ENCODE measurements at regions not wholly inside any gene's neighbourhood (a gene's known extent, or its start where the extent isn't known, plus 50 kb on each side); places are given as distances from the start of the nearest gene placed in this dataset.

DNA sequence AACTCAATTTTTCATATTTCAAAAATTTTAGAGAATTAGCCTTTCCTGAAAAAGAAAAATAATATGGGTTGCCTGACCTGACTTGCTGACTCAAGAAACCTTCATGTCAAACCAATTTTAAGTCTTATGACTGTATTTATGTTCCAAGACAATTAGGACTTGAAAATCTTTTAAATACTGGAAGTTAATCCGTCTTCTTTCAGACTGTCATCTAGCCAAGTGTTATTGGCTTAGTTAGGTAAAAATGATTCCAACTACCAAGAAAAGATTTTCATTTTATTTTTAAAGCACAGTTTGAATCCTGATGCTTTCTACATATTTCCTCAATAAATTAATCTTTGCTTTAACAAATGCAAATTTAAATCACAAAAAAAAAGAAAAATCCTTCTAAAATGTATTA is 337.6 kb downstream of the SLITRK6 start:
- FAIRE-seq: no peak

DNA sequence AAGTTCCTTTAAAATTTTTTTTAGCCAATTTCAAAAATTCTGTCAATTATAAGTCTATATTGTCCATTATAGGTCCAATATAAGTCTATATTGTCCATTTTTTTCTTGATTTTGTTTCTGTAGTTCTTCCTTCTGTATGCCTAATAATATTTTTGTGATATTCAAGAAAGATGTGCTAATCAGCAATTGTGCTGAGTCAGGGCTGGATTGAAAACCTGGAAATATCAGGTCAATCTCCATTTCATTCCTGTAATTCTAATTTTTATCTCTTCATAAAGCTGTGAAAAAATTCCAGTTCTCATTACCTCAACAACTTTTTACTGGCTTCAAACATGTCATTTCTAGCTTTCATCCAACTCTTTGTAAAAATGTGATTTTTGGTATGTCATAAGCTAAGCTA is 353.7 kb downstream of the SLITRK6 start:
- no peak for FAIRE-seq

DNA sequence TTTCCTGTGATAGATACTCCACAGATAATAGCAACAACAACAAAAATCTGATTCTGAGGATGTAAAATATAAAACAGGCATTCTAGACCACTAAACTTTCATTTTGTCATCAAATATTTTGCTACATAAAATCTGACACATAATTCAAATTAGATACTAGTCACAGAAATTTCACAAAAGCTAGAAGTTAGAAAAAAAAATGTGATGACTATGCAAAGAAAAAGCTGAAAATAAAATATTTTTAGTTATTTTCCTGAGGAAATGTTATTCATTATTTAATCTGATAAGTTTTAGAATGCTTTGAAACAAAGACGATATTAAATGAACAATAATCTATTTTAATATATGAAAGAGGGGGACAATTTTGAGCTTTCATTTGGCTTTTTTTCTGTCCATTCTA is 357.2 kb downstream of the SLITRK6 start:
- no peak for FAIRE-seq

DNA sequence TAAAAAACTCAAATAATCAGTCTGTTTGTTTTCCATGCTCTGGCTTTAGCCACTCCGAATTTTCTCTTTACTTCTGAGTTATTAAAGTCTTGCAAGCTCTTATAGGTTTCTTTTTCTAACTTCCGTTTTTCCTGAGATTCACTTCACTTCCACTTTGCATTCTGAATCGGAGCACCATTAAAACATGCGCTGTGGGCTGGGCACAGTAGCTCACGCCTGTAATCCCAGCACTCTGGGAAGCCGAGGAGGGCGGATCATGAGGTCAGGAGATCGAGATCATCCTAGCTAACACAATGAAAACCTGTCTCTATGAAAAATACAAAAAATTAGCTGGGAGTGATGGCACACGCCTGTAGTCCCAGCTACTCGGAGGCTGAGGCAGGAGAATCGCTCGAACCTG is 357.9 kb downstream of the SLITRK6 start:
- no peak for FAIRE-seq

DNA sequence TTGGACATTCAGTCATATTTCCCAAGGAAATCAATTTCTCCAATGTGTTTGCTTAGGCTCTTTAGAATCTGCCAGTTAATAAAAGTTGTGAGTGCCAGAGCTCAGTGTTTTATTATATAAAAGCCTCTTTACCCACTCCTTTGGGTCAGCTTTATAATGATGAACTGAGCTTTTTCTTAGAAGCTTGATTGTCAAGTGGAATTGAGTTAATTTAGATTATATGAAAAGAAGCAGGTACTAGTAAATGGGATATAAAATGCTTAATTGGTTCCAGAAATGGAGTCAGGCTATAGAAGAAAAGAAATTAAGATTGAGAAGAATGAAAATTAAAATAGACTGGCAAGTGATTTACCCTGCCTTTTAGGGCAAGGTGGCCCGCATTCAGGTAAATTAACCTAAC is 363.2 kb downstream of the SLITRK6 start:
- no peak for FAIRE-seq

DNA sequence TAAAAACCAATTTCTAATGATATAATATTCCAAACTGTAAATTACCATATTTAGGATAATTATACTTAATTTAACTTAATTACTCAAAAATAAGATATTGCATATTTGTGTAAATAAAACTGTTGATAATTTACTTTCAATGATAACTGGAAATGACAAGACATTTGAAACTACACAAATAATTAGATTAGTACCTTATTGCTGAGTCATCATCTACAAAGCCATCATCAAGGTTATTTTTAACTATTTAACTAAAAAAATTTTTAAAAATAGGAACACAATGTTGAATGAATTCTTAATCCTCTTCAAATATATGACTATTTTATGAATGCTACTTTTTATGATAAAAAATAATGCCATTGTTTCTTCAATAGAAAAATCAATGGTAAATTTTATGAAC is 364.3 kb downstream of the SLITRK6 start:
- FAIRE-seq: peak; percentile 94

DNA sequence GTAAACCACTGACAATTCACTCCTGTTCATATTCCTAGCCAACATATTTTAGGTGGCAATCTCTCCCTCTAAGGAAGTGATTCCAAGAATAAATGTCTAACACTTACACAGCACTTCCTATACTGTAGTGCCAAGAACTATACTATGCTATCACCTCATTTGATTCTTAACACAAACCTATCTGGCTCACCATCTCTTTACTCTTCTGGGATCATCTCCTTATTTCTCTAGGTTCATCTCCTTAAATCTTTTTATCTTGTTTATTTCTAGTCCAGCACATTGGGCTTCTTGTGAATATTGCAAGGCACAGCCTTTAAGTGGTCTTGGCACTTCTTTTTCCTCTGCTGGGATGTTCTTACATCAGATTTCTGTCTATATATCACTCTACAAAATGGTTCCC is 366.3 kb downstream of the SLITRK6 start:
- no peak for FAIRE-seq

DNA sequence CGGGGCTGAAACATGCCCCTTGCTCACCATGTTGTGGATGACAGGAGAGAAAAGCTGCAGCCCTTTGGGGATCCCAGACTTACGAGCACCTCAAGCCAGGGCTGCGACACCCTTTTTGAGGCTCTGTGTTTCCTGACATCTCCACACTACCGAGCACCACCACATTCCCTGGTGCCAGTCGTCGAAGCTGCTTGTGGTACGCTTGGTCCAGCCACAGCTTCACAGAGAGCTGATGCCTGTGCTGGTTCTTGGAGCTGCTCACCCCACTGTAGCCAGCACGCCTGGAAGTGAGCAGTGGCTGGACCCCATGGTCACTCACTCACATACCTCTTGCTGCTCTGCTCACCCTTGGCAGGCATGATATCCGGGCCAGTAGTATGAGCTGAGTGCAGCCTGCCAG is 367.5 kb downstream of the SLITRK6 start:
- FAIRE-seq: no peak

DNA sequence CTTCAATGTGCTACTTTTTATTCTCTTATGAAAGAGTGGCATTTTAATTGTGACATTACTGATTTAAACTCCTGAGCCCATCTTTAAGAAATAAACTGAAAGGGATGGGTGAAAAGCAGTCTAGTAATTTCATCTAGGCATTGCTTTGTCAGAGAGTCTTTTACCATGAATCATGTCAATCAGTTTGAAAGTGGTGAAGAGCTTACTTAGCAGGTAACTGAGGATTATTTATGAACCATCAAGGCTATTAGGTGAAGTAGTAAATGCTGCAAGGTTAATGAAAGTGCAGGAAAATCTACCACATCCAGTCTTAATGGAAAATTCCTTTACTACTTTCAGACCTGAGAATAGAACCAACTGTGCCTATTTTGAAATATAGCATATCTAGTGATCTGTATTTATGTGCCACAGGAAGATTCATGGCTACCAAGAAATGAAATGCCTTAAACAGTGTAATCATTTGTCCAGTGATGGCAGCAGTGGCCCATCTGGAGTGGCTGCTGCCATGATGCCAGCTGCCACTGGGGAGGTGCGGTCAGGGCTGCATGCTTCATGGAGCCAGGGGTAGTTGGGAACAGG is 368.9 kb downstream of the SLITRK6 start:
- no peak for FAIRE-seq

DNA sequence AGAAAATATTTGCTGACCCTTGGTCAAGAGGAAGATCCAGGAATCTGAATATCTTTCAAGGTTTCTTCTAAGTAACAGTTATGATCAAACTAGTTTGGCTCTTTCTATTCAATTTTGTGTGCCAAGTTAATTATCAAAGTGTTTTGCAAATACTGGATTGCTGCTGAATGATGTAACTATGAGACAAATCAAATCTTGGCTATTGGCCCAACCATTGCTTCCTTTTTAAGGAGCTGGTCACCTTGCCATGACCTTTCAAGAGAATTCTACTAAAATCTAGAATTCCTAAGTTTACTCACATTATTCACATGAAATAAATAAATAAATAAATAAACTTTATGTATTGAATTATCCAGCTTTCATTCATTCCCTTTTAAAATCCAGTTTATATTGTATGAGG is 371.8 kb downstream of the SLITRK6 start:
- FAIRE-seq: no peak

DNA sequence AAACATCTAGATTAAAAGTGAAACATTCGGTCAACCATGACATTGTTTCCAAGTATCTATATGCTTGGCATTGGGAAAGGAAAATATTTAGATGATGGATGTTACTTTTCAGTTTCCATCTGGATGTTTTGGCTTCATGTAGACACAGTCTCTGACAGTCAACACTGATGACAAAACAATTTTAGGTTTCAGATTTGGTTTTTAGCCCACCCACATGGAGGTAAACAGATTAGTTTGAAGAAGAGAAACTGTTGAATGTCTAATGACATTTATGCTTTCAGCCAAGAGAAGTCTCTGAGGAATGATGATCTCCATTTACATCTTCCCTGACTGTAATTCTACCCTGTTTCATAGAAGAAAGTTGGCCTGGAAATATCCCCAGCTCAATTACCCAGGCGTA is 379.1 kb downstream of the SLITRK6 start:
- no peak for FAIRE-seq

DNA sequence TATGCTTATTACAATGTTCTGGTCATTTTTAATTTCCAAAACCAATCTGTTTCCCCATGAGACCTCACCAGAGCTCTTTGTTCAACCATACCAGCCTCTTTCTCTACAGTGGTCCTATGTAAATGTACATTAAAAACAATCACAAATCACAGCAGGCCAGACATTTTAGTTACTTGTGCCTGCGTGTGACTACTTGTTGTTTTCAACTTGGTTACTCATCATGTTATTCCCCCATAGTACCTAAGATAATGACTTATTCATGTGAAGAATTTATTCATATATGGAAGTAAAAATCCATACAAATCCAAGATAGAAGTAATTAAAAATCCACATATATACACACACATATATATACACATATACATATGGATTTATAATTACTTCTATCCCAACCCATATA is 379.6 kb downstream of the SLITRK6 start:
- no peak for FAIRE-seq

DNA sequence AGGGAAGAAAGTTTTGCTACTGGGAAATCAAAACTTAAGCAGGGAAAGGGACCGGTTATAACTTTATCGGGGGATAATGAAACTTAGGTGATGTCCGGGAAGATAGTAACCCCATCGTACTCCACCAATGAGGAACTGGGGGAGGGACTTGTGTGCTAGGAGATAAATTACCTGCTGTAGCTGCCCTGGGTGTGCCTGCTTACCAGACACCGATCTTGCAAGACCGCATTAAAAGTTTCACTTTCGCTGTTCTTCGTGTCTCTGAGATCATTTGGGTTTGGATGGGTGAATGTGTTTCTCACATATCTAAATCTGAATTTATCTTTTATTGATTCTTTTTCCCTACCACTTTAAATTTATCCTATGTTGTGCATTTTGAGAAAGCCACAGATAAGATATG is 381.4 kb downstream of the SLITRK6 start:
- FAIRE-seq: no peak

DNA sequence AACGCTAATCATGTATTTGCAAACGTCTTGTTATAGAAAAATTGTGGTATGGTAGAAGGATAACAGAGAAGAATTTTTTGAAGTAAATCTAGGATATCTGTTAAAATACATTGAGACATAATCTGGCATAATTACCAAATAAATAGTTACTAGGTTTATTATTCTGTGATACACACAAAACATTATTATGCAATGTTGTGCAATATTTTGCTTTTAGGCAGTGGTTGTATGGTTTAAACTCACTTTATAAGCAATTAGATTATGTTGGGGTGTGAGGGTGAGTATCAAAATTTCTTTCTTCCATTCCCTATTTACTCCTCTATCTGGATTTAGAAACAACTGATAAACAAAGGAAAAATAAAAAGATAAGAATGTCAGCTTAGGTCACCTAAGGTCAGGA is 385.6 kb downstream of the SLITRK6 start:
- FAIRE-seq: no peak

DNA sequence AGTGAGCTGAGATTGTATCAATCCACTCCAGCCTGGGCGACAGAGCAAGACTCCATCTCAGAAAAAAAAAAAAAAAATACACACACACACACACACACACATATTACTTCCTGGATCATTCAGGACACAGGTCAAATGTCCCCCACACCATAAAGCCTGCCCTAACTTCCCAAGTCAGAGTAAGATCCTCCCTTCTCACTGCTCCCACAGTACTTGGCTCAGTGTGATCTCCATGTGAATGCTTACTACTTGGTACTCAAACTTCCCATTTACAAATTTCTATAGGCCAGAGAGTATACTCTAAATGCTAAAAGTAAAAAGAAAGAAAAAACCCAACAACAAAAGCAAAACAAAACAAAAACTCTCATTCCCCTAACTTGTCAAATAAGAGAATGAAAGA is 386.8 kb downstream of the SLITRK6 start:
- no peak for FAIRE-seq

DNA sequence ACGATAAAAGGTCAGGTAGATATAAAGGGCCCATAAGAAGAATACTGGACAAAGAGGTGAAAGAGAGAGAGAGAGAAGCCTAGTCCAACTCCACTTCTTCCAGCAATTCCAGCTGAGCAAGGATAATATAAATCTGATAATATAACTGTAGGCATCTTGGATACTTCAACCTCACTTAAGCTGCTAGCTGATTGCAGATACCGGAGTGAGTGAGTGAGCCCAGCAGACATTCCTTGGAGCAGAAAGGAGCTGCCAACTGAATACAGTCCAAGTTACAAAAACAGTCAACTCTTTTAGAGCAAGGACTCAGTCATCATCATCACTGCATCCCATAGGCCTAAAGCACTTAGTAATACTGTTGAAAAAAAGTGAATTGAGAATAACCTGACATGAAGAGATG is 387.6 kb downstream of the SLITRK6 start:
- FAIRE-seq: no peak

DNA sequence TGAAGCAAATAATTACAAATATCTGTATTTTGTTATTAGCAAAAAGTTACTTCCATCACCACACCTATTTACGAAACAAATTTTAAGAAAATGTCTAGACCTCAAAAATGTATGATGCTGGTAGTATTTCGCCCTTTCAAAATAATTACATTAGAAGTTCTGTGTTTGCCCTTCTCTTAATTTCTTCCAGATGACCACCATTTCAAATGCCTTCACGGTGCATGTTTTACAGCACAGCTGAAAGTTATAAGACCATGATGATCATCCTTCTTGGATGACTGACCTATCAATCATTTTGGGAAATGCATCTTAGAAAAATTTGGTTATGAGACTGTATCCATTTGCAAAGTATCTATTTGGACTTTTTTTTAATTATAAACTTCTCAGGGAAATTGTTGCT is 390.8 kb downstream of the SLITRK6 start:
- FAIRE-seq: no peak

DNA sequence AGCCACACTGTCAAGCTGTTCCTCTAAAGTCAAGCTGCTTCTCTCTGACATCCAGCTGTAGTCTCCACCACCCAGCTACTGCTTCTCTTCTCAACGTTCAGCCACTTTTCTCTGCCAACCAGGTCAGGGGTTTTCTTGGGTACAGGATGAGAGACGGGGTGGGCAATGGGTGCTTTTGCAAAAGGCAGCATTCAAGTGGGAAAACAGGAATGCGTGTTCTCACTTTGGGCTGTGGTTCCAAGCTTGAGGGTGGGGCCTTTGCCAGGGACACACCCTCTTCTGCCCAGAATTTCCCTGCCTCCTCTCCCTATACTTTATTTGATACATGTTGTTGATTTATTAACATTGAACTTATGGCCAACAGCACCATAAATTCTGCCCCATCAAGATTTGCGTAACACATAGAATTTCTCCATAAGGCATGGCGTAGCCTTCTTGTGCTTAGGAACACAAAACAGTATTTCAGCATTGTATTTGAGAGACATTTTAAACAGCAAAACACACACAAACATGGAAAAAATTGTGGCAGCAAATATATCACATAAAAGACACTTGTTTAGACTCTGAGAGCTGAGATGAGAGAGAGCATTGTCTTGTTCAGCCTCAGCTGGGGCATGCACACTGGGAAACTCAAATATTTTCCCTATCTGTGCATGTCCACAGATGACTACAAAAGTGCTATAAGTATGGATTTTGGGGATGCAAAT is 392.8 kb downstream of the SLITRK6 start:
- no peak for FAIRE-seq

DNA sequence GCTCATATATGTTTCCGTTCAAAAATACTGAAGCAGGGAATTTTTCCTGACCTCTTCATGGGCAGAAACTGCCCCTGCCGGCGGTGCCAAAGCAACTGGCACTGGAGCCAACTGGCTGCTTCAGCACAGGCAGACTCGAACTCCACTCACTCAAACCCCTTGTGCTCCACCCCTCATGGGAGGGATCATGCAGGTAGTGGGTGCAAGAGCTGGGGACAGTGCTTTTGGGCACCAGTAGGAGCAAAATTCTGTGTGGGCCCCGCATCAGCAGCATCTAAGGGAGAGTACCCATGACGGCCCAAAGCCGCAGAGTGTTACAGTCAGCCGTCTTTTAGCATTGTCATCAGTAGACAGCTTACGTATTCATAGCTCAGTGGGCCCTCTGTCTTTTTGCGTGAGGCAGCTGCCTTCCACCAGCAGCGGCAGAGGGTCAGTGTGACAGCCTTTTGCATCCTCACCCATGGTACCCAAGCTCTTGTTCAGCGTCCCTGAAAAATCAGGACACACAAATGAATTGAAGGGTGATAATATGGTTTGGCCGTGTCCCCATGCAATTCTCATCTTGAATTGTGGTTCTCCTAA is 393.8 kb downstream of the SLITRK6 start:
- no peak for FAIRE-seq

DNA sequence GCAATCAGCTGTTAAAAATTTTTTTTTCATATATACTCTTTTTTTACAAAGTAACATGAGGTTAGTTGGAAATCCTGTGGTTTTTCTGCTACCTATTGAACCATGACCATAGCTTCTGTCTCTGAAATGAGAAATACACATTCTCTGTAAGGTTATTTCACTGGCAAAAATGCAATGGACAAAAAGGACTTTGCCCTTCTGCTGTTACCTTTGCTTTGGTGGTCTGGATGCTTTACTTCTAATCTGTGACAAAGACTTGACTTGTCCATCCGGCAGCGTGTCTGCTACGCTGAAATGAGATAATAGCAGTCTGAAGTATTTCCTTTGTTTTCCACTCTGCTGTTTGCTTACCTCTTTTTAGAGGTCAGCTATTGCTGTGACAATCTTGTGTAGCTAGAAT is 412.8 kb downstream of the SLITRK6 start:
- FAIRE-seq: no peak

DNA sequence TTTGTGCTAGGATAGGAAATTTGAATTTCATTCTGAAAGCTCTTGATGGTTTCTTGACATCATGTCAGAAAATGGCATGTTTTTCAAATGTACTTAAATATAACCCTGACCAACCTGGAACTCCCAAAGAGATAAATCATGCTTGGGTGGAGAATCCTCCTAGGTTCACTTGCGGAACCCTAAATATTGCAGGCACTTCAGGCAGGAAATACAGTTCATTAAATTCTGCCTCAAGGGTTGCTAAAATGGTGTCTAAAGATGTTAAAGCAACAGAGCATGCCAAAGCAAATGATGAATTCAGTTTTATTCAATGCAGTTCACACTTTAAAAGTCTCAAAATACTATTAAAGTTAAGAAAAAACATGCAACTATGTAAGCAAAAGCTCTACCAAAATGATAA is 415.9 kb downstream of the SLITRK6 start:
- FAIRE-seq: no peak

DNA sequence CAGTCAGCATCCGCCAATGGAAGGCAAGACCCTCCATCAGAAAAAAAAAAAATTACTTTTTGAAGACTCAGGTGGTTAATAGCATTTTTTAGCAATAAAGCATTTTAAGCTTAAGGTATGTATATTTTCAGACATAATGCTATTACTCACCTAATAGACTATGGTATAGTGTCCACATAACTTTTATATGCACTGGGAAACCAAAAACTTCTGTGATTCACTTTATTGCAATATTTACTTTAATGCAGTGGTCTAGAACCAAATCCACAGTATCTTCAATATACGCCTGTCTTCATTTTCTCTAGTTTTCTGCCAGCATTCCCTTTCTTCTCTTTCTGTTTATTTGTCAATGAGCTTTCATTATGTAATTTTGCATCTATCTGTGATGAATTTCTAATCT is 418.1 kb downstream of the SLITRK6 start:
- FAIRE-seq: no peak

DNA sequence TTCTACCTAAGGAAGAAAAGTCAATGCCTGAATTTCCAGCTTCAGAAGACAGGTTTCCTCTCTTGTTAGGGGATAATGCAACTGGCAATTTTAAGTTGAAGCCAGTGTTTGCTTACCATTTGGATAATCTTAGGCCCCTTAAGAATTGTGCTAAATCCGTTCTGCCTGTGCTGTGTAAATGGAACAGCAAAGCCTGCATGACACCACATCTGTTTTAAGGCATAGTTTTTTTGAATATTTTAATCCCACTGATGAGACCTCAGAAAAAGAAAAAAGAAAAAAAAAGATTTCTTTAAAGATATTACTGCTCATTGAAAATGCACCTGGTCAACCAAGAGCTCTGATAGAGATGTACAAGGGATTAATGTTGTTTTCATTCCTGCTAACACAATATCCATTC is 419.2 kb downstream of the SLITRK6 start:
- FAIRE-seq: no peak

DNA sequence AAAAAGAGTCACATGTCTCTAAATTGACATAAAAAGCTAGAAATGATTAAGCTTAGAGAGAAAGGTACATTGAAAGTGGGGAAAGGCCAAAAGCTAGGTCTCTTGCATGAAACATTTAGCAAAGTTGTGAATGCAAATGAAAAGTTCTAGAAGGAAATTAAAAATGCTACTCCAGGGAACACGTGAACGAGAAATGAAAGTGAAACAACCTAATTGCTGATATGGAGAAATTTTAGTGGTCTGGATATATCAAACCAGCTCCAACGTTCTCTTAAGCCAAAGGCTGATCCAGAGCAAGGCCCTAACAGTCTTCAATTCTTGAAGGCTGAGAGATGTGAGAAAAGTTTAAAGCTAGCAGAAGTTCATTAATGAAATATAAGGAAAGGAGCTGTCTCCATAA is 419.8 kb downstream of the SLITRK6 start:
- FAIRE-seq: no peak

DNA sequence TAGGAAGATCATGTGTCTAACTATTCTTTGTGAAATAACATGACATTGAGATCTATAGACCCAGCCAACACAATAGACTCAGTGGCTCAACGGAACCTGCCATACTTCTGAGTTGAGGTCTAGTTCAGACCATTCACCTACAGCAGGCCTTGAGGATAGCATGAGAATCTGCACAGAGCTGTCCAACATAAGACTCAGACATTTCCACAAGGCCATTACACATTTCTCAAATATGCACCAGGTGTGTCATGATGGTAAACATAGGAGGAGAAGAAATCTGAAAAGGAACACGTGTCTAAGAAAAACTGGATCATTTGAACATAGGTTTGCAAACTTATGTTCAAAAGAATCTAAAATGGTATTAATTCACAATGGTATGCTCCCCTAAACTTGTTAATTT is 421.4 kb downstream of the SLITRK6 start:
- no peak for FAIRE-seq
